Keratinocyte (primary cell): ENCODE measurements at regions not wholly inside any gene's neighbourhood (a gene's known extent, or its start where the extent isn't known, plus 50 kb on each side); places are given as distances from the start of the nearest gene placed in this dataset.

Experiments used
- DNase-seq: peaks from one replicate; pipeline ENCODE4 v3.0.0-alpha.2; 2011; ENCODE audit warnings: low read depth, missing footprints, low spot score
- FAIRE-seq: peaks from 2 replicates; lab custom pipeline; 2011; peaks lifted over from hg19 to GRCh38; lab: Jason Lieb, UNC
- H2AFZ ChIP-seq: 2 replicates; pipeline ENCODE4 v1.6.0; 2012; ENCODE audit warnings: low read length, control low read depth, inconsistent platforms; ENCODE audit not compliant: control insufficient read depth
- H3K27ac ChIP-seq: 2 replicates; pipeline ENCODE4 v1.5.1; 2011; ENCODE audit warnings: low read length; ENCODE audit not compliant: control insufficient read depth, insufficient read depth
- H3K27me3 ChIP-seq: 3 replicates; pipeline ENCODE4 v1.6.0; 2011; ENCODE audit warnings: low read length; ENCODE audit not compliant: control insufficient read depth, insufficient read depth; ENCODE audit errors: extremely low read depth
- H3K36me3 ChIP-seq, 2 experiments: 2 replicates in 1 of 2; 3 replicates in 1 of 2; pipeline ENCODE4 v1.5.1; 2011; ENCODE audit warnings: low read length in 2 of 2, mild to moderate bottlenecking in 1 of 2; ENCODE audit not compliant: control insufficient read depth in 2 of 2, insufficient read depth in 2 of 2; ENCODE audit errors: extremely low read depth in 1 of 2
- H3K4me1 ChIP-seq: 3 replicates; pipeline ENCODE4 v1.5.1; 2011; ENCODE audit warnings: low read length; ENCODE audit not compliant: control insufficient read depth, insufficient read depth; ENCODE audit errors: extremely low read depth
- H3K4me2 ChIP-seq: 3 replicates; pipeline ENCODE4 v1.6.0; 2011; ENCODE audit warnings: low read depth, low read length; ENCODE audit not compliant: control insufficient read depth, insufficient read depth; ENCODE audit errors: extremely low read depth
- H3K4me3 ChIP-seq, 3 experiments: fragments of 200-600 bp in 1 of 3; sonication (generic) in 1 of 3; 2 replicates in 2 of 3; 3 replicates in 1 of 3; pipeline ENCODE4 v1.5.1; 2011 to 2016; ENCODE audit warnings: low read length in 3 of 3, mild to moderate bottlenecking in 3 of 3, control low read depth in 2 of 3, inconsistent platforms in 1 of 3, low read depth in 1 of 3, mixed read lengths in 1 of 3, mixed run types in 1 of 3, moderate library complexity in 1 of 3; ENCODE audit not compliant: control insufficient read depth in 2 of 3, insufficient read depth in 2 of 3; ENCODE audit errors: extremely low read depth in 1 of 3
- H3K79me2 ChIP-seq: 2 replicates; pipeline ENCODE4 v1.6.0; 2012; ENCODE audit warnings: low read length; ENCODE audit not compliant: control insufficient read depth, insufficient read depth
- H3K9ac ChIP-seq: 3 replicates; pipeline ENCODE4 v1.6.0; 2011; ENCODE audit warnings: low read length; ENCODE audit not compliant: control insufficient read depth, insufficient read depth; ENCODE audit errors: extremely low read depth
- H3K9me1 ChIP-seq: 3 replicates; pipeline ENCODE4 v1.6.0; 2011; ENCODE audit warnings: low read length; ENCODE audit not compliant: control insufficient read depth, insufficient read depth; ENCODE audit errors: extremely low read depth
- H3K9me3 ChIP-seq: 2 replicates; pipeline ENCODE4 v1.5.1; 2012; ENCODE audit warnings: low read depth, low read length; ENCODE audit not compliant: control insufficient read depth
- H4K20me1 ChIP-seq: 3 replicates; pipeline ENCODE4 v1.6.0; 2011; ENCODE audit warnings: low read length; ENCODE audit not compliant: control insufficient read depth, insufficient read depth; ENCODE audit errors: extremely low read depth
- EZH2 ChIP-seq: IDR thresholded peaks from one replicate; pipeline ENCODE4 v1.6.1; 2012; ENCODE audit warnings: inconsistent platforms, mild to moderate bottlenecking, low read length, moderate library complexity
- dilution Hi-C: fragments of 300-500 bp; cut with MboI; formaldehyde crosslinking; loops from one replicate; pipeline ENCODE4 v1.7.0; 2020; ENCODE audit warnings: low sequenced_read_pairs; ENCODE audit not compliant: extremely low pct_ligation_motif_present
- TF ChIP-seq, protein P1 (sequence below), 3 experiments: IDR thresholded peaks in 1 of 3; conservative IDR thresholded peaks in 1 of 3; optimal IDR thresholded peaks in 1 of 3; 2 replicates in 2 of 3; 3 replicates in 1 of 3; pipeline versions ENCODE3 to v1.5.1; 2011; ENCODE audit warnings: low read length in 3 of 3, mild to moderate bottlenecking in 3 of 3, moderate library complexity in 2 of 3, control low read depth in 1 of 3, inconsistent platforms in 1 of 3; ENCODE audit not compliant: insufficient read depth in 2 of 3; ENCODE audit errors: extremely low read depth in 1 of 3

DNA sequence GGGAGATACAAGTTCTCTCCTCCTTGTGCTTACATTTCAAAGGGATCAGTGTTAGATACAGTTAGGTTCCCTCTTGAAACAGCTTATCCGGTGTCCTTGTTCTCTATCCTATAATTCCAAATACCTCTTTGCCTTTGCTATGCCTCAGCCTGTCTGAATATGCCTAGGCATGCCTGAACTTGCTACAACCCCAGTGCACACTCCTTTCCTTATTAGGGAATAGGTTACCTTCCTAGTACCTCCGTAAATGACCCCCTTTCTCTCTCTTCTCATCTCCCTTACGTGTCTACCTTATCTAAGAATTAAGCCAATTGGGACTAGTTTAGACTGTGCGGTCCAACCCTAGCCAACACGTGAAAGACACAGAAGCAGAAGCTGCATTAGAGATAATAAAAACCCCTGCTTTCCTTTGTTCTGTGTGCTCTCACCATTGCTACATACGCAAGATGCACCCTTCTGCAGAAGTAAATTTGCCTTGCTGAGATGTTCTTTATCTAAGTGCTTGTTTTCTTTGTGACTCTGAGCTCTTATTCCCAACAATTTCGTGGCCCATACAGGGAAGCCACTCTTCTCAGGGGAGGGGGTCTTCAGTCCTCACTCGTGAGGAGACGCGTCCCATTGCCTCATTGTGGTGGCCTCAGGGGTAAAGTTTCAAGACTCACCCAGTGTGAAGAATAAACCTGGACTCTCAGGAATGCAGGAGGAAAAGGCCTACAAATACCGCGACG lies 802.1 kb downstream of the PLA2G4A start:
- no peak for TF ChIP-seq EZH2
- TF ChIP-seq, protein P1, sequence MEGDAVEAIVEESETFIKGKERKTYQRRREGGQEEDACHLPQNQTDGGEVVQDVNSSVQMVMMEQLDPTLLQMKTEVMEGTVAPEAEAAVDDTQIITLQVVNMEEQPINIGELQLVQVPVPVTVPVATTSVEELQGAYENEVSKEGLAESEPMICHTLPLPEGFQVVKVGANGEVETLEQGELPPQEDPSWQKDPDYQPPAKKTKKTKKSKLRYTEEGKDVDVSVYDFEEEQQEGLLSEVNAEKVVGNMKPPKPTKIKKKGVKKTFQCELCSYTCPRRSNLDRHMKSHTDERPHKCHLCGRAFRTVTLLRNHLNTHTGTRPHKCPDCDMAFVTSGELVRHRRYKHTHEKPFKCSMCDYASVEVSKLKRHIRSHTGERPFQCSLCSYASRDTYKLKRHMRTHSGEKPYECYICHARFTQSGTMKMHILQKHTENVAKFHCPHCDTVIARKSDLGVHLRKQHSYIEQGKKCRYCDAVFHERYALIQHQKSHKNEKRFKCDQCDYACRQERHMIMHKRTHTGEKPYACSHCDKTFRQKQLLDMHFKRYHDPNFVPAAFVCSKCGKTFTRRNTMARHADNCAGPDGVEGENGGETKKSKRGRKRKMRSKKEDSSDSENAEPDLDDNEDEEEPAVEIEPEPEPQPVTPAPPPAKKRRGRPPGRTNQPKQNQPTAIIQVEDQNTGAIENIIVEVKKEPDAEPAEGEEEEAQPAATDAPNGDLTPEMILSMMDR (optimal IDR thresholded peaks at IDR 0.05 in 1 of 3, IDR thresholded peaks at IDR 0.05 in 1 of 3, conservative IDR thresholded peaks at IDR 0.05 in 1 of 3; ENCODE audit: extremely low read depth in 1 of 3, insufficient read depth in 2 of 3, low read length in 3 of 3): no peak
- dilution Hi-C loops: no loop called here
- Histone ChIP-seq H3K4me1 (no peaks in the 10 kb centered on the region), H4K20me1 (no peaks in the 10 kb centered on the region), H3K79me2 (no peaks in the 10 kb centered on the region), H3K27ac (no peak overlapping the region), H3K9me1 (no peaks in the 10 kb centered on the region), H3K36me3 (no peaks in the 10 kb centered on the region), H3K9me3 (peaks cover 4% of the 10 kb centered on the region), H3K27me3 (no peaks in the 10 kb centered on the region), H2AFZ (no peak overlapping the region), H3K4me2 (no peak overlapping the region), H3K4me3 (no peak overlapping the region), H3K9ac (no peak overlapping the region)
- FAIRE-seq (no peak), DNase-seq (no peak)

DNA sequence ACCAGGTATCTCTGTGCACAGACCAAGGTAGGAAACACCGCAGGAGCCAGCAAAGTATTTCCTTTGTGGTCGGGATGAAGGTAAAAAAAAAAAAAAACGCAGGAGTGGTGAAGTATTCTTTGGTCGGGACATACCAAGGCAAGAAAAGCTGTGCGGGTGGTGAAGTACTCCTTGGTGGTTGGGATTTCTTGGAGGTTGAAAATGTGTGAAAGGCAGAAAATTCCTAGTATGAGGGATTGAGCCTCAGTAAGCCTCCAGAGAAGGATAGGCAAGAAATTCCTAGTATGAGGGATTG lies 802.6 kb downstream of the PLA2G4A start:
- H3K27ac ChIP-seq: no peak overlapping the region
- TF ChIP-seq, protein P1 (optimal IDR thresholded peaks at IDR 0.05 in 1 of 3, IDR thresholded peaks at IDR 0.05 in 1 of 3, conservative IDR thresholded peaks at IDR 0.05 in 1 of 3; ENCODE audit: extremely low read depth in 1 of 3, insufficient read depth in 2 of 3, low read length in 3 of 3): no peak
- TF ChIP-seq EZH2: no peak
- no peaks in the 10 kb centered on the region for H4K20me1 ChIP-seq
- H3K36me3 ChIP-seq: no peaks in the 10 kb centered on the region
- FAIRE-seq (no peak), DNase-seq (no peak)
- H3K9me1 ChIP-seq: no peaks in the 10 kb centered on the region
- H3K79me2 ChIP-seq: no peaks in the 10 kb centered on the region
- no peak overlapping the region for H2AFZ ChIP-seq
- H3K4me2 ChIP-seq: no peak overlapping the region
- H3K4me1 ChIP-seq: no peaks in the 10 kb centered on the region
- H3K4me3 ChIP-seq: no peak overlapping the region
- dilution Hi-C loops: no loop called here
- H3K9ac ChIP-seq: no peak overlapping the region
- H3K27me3 ChIP-seq: no peaks in the 10 kb centered on the region
- peaks cover 4% of the 10 kb centered on the region for H3K9me3 ChIP-seq
